Gastroesophageal sphincter (tissue), 4 donors: ENCODE measurements at regions not wholly inside any gene's neighbourhood (a gene's known extent, or its start where the extent isn't known, plus 50 kb on each side); places are given as distances from the start of the nearest gene placed in this dataset.
A peak's percentile ranks its signal among the peaks of the same experiment; 100 is the strongest.

Source experiments
- ATAC-seq: fragments of 150-250 bp; one replicate; pipeline ENCODE4 v1.9.1; 2016; ENCODE audit warnings: mild to moderate bottlenecking, moderate library complexity
- H3K27ac ChIP-seq, 4 donors: fragments of 200-600 bp; sonication (generic) in 3 of 4; 1 replicate in 3 of 4; 2 replicates in 1 of 4; pipeline ENCODE4 v1.5.1; 2016 to 2019
- H3K27me3 ChIP-seq: fragments of 200-600 bp; sonication (generic); one replicate; pipeline ENCODE4 v1.5.1; 2019
- H3K36me3 ChIP-seq, 2 donors: fragments of 200-600 bp; sonication (generic); one replicate each; pipeline ENCODE4 v1.5.1; 2019; ENCODE audit warnings: control low read depth in 1 of 2
- H3K4me1 ChIP-seq, 3 donors: fragments of 200-600 bp; sonication (generic); 1 replicate in 2 of 3; 2 replicates in 1 of 3; pipeline ENCODE4 v1.5.1; 2016 to 2019; ENCODE audit warnings: control low read depth in 2 of 3
- H3K4me3 ChIP-seq, 2 donors: fragments of 200-600 bp; sonication (generic); one replicate each; pipeline ENCODE4 v1.5.1; 2019; ENCODE audit warnings: mild to moderate bottlenecking in 1 of 2, moderate library complexity in 1 of 2
- H3K9me3 ChIP-seq, 3 donors: fragments of 200-600 bp; sonication (generic); one replicate each; pipeline ENCODE4 v1.5.1; 2017 to 2019; ENCODE audit warnings: control low read depth in 2 of 3
- EP300 ChIP-seq: sonication (generic); formaldehyde crosslinking; IDR thresholded peaks from one replicate; pipeline ENCODE4 v1.6.1; 2017; ENCODE audit warnings: antibody characterized with exemption, mild to moderate bottlenecking
- POLR2A ChIP-seq, 2 donors: fragments of 450-650 bp; IDR thresholded peaks; one replicate each; pipeline ENCODE4 v1.6.1; 2017; ENCODE audit warnings: antibody characterized with exemption in 2 of 2, mild to moderate bottlenecking in 2 of 2, moderate library complexity in 1 of 2
- POLR2AphosphoS5 ChIP-seq: sonication (generic); formaldehyde crosslinking; IDR thresholded peaks from one replicate; pipeline ENCODE4 v1.6.1; 2017; ENCODE audit warnings: antibody characterized with exemption
- WGBS, 2 donors: methylation state at CpG; one replicate each; pipeline ENCODE4 v1.1.5; 2018; ENCODE audit warnings: low coverage in 1 of 2; 5-methylcytosine and 5-hydroxymethylcytosine counted together
- TF ChIP-seq, protein P1 (sequence below), 4 experiments: fragments of 200-600 bp in 2 of 4; fragments of 450-650 bp in 2 of 4; sonication (generic) in 1 of 4; IDR thresholded peaks; one replicate each; pipeline ENCODE4 v1.5.1; 2017 to 2019; ENCODE audit warnings: antibody characterized with exemption in 4 of 4, mild to moderate bottlenecking in 2 of 4, moderate library complexity in 2 of 4

DNA sequence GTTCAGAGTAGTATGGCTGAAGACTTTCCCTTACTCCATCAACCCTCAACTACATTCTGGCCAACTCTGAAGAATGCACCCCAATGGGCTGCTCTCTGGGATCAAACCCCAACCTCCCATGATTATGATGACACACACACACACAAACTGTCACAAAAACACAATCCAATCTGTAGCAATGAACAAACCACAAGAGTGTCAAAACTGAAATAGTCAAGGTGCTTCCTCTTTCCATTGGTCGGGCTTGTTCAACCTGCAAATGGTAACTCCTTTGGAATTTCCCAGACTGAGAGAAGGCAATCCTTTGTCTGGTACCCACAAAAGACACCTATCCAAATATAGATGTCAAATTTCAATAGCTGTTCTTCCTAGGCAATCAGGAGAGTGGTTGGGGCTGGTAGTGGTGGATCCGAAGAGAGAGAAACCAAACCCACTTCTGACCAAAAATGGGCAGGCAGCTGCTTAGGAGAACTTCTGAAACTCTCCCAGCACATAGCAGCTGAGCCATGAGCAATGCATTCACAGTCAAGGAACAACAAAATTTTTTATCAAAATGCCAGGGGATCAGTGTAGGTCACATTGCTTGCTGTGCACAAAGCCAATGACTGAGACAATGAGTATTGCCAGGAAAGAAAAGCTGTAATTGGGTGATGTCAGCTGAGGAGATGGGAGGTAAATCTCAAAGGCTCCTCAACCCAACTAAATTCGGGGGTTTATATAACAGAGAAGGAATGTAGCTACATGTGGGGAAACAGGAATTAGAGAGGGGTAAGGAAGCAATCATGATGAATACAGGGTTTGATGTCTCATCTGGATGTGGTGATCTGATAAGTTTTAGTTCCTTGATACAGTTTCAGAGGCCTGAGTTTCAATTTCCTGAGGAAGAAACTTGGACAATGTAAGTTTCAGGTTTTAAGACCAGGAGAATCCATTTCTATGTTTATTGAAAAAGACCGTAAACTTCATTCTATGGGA, 191.4 kb downstream of the KITLG start:
- H3K27me3 ChIP-seq, result no peaks in the 10 kb centered on the region
- H3K27ac ChIP-seq, result no peak overlapping the region
- no peaks in the 10 kb centered on the region for H3K36me3 ChIP-seq
- TF ChIP-seq POLR2AphosphoS5 (no peak), POLR2A (IDR thresholded peaks at IDR 0.05) (no peak), EP300 (no peak)
- TF ChIP-seq, protein P1, sequence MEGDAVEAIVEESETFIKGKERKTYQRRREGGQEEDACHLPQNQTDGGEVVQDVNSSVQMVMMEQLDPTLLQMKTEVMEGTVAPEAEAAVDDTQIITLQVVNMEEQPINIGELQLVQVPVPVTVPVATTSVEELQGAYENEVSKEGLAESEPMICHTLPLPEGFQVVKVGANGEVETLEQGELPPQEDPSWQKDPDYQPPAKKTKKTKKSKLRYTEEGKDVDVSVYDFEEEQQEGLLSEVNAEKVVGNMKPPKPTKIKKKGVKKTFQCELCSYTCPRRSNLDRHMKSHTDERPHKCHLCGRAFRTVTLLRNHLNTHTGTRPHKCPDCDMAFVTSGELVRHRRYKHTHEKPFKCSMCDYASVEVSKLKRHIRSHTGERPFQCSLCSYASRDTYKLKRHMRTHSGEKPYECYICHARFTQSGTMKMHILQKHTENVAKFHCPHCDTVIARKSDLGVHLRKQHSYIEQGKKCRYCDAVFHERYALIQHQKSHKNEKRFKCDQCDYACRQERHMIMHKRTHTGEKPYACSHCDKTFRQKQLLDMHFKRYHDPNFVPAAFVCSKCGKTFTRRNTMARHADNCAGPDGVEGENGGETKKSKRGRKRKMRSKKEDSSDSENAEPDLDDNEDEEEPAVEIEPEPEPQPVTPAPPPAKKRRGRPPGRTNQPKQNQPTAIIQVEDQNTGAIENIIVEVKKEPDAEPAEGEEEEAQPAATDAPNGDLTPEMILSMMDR (IDR thresholded peaks at IDR 0.05), result no peak
- ATAC-seq, result no peak
- H3K9me3 ChIP-seq, result no peaks in the 10 kb centered on the region
- H3K4me3 ChIP-seq, result no peak overlapping the region
- whole genome bisulfite sequencing, 2 donors, result 86 to 95% methylated on average over 2 to 3 of the region's 4 CpGs
- peaks cover 0 to 8% (median 0%) of the 10 kb centered on the region in 3 donors for H3K4me1 ChIP-seq

DNA sequence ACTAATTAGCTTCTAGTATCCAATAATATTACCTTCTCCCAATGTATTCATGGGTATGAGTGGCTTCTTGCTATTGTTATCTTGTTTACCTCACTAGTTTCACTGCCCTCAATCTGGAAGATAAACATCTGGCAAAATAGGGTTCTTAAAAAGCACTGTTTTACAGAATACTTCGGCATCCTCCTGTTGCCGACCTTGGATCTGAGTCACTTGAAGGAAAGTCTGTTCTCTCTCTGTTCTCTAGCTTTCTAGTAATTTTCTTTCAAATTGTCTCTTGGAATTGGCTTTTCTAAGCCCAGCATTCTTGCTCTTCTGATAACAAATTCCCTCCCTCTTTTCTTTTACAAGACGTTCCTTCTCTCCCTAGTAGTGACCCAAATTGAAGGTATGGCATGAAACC, 189.5 kb downstream of the KITLG start:
- ATAC-seq, result no peak
- Histone ChIP-seq H3K27ac (no peak overlapping the region), H3K4me1 (peaks cover 0 to 8% (median 0%) of the 10 kb centered on the region in 3 donors), H3K4me3 (no peak overlapping the region), H3K36me3 (no peaks in the 10 kb centered on the region), H3K27me3 (no peaks in the 10 kb centered on the region), H3K9me3 (no peaks in the 10 kb centered on the region)
- TF ChIP-seq, protein P1 (IDR thresholded peaks at IDR 0.05), result no peak
- TF ChIP-seq EP300 (no peak), POLR2A (IDR thresholded peaks at IDR 0.05) (no peak), POLR2AphosphoS5 (no peak)
- WGBS, 2 donors, result 96 to 100% methylated on average over 2 of the region's 3 CpGs

DNA sequence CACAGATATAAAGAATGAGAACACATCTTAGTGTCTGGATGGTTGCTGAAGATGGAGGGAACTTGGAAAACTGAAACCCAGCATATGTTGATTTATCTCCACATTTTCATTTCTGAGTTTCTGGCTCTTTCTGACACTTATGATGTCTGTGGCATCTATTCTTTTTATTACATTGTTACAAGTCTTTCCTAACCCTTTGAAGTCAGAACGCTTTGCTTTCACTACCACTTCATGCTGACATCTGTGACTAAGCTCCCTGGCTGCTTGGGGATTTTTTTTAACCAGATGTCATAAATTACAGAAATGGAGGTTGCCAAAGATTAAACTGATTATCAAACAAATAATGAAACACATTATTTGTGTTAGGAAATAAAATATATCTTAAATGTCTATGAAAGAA, 188.7 kb downstream of the KITLG start:
- H3K27ac ChIP-seq, result no peak overlapping the region
- no peak for ATAC-seq
- 7 to 23% methylated on average over 1 of the region's 1 CpG for WGBS, 2 donors

DNA sequence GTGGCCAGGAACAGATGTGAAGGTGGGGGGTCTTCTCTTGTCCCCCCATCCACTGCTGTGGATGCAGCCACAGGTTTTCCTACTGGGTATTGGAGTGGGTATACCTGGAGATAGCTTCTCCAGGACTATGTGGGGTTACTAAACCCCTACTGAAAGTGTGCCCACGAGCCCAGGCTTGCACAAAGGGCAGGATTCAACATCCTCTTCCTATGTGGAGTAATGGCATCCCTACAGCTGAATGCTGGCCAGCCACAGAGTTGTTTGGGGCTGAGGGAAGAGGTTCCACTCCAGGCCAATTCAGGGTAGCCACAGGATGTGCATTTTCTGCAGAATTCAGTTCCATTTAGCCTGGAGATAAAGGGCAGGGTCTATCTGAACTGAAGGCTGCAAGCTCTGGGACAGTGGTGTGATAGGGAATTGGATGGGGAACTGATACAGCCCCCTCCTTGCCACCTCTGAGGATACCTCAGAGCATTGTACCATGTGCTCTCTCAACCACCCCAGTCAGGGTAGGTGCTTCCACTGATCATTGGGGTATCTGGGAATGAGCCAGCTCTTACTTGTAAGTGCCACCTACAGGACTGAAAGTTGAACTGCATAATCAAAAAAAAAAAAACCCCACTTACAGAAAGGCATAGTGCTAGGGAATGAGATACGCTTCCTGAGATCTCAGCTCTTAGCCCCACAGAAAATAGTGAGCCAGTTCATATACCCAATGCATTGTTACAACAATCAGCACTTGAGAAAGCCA, 187.1 kb downstream of the KITLG start:
- Histone ChIP-seq H3K27ac (no peak overlapping the region), H3K36me3 (no peaks in the 10 kb centered on the region), H3K4me1 (peaks cover 0 to 8% (median 0%) of the 10 kb centered on the region in 3 donors), H3K4me3 (no peak overlapping the region), H3K9me3 (no peaks in the 10 kb centered on the region), H3K27me3 (no peaks in the 10 kb centered on the region)
- no peak for ATAC-seq
- 86 to 100% methylated on average over 1 to 2 of the region's 2 CpGs for WGBS, 2 donors
- TF ChIP-seq EP300, result no peak
- TF ChIP-seq, protein P1 (IDR thresholded peaks at IDR 0.05), result peak in 1 of 4 experiments; percentile 10
- no peak for TF ChIP-seq POLR2A (IDR thresholded peaks at IDR 0.05)
- TF ChIP-seq POLR2AphosphoS5, result no peak

More for the DNA sequence above, 188.7 kb downstream of the KITLG start:
- no peaks in the 10 kb centered on the region for H3K9me3 ChIP-seq
- no peaks in the 10 kb centered on the region for H3K27me3 ChIP-seq
- no peak overlapping the region for H3K4me3 ChIP-seq
- H3K36me3 ChIP-seq, result no peaks in the 10 kb centered on the region
- peaks cover 0 to 8% (median 0%) of the 10 kb centered on the region in 3 donors for H3K4me1 ChIP-seq
- TF ChIP-seq POLR2A (IDR thresholded peaks at IDR 0.05) (no peak), EP300 (no peak), POLR2AphosphoS5 (no peak)
- TF ChIP-seq, protein P1 (IDR thresholded peaks at IDR 0.05), result no peak
